Body of pancreas (tissue), 4 donors: ENCODE measurements at regions not wholly inside any gene's neighbourhood (a gene's known extent, or its start where the extent isn't known, plus 50 kb on each side); places are given as distances from the start of the nearest gene placed in this dataset.

ENCODE experiments used
- ATAC-seq: fragments of 150-250 bp; one replicate; pipeline ENCODE4 v1.9.1; 2016
- DNase-seq, 4 donors: peaks; one replicate each; pipeline ENCODE4 v3.0.0-alpha.2; 2019
- H3K27ac ChIP-seq, 4 donors: fragments of 200-600 bp; sonication (generic); 1 replicate in 3 of 4; 2 replicates in 1 of 4; pipeline versions ENCODE4 v1.5.1 to v1.6.1; 2016 to 2019; ENCODE audit warnings: mild to moderate bottlenecking in 1 of 4, mixed read lengths in 1 of 4, moderate library complexity in 1 of 4
- H3K27me3 ChIP-seq, 2 donors: fragments of 200-600 bp; sonication (generic); one replicate each; pipeline ENCODE4 v1.6.0; 2016; ENCODE audit warnings: mild to moderate bottlenecking in 1 of 2
- H3K36me3 ChIP-seq, 2 donors: fragments of 200-600 bp; sonication (generic); replicated peaks in 1 of 2; 2 replicates each; pipeline ENCODE4 v1.5.1; 2016; ENCODE audit warnings: low read depth in 2 of 2; ENCODE audit not compliant: insufficient read depth in 1 of 2
- H3K4me1 ChIP-seq: fragments of 200-600 bp; sonication (generic); one replicate; pipeline ENCODE4 v1.6.0; 2016
- H3K4me3 ChIP-seq, 2 donors: fragments of 200-600 bp; sonication (generic); 1 replicate in 1 of 2; 2 replicates in 1 of 2; pipeline ENCODE4 v1.5.1; 2016 to 2019
- H3K9me3 ChIP-seq, 3 donors: fragments of 200-600 bp; sonication (generic); 1 replicate in 2 of 3; 2 replicates in 1 of 3; pipeline ENCODE4 v1.5.1; 2016
- CTCF ChIP-seq, 7 experiments: fragments of 450-650 bp in 4 of 7; fragments of 200-600 bp in 3 of 7; sonication (generic) in 3 of 7; IDR thresholded peaks; one replicate each; pipeline ENCODE4 v1.5.1; 2016 to 2019; ENCODE audit warnings: antibody characterized with exemption in 7 of 7
- POLR2A ChIP-seq, 3 donors: fragments of 450-650 bp; IDR thresholded peaks; one replicate each; pipeline ENCODE4 v1.6.1; 2016; ENCODE audit warnings: antibody characterized with exemption in 3 of 3, mild to moderate bottlenecking in 2 of 3
- WGBS, 2 donors: methylation state at CpG; one replicate each; pipeline ENCODE4 v1.1.5; 2017; 5-methylcytosine and 5-hydroxymethylcytosine counted together
- intact Hi-C: fragments of 100-400 bp; cut with DNase I; formaldehyde crosslinking; loops from one replicate; pipeline ENCODE4 v1.15.1; 2023

GRCh38 chr5:145574889-145575573 lies 260.1 kb downstream of the PRELID2 start:
- Histone ChIP-seq H3K27me3 (no peaks in the 10 kb centered on the region), H3K9me3 (peaks cover 0 to 5% (median 0%) of the 10 kb centered on the region in 3 donors), H3K36me3 (no peaks in the 10 kb centered on the region), H3K4me3 (no peak overlapping the region), H3K27ac (no peak overlapping the region), H3K4me1 (no peaks in the 10 kb centered on the region)
- TF ChIP-seq CTCF (IDR thresholded peaks at IDR 0.05) (no peak), POLR2A (IDR thresholded peaks at IDR 0.05) (no peak)
- intact Hi-C loops: no loop called here
- 78 to 89% methylated on average over 3 of the region's 3 CpGs for whole genome bisulfite sequencing, 2 donors
- ATAC-seq: no peak
- DNase-seq: no peak

- no peak for TF ChIP-seq CTCF (IDR thresholded peaks at IDR 0.05)
- no peak for TF ChIP-seq POLR2A (IDR thresholded peaks at IDR 0.05)
- Histone ChIP-seq H3K9me3 (no peaks in the 10 kb centered on the region), H3K27ac (no peak overlapping the region), H3K27me3 (no peaks in the 10 kb centered on the region), H3K36me3 (no peaks in the 10 kb centered on the region), H3K4me1 (no peaks in the 10 kb centered on the region), H3K4me3 (no peak overlapping the region)
- ATAC-seq (no peak), DNase-seq (no peak)
- intact Hi-C loops: no loop called here
These were observed 266.6 kb downstream of the PRELID2 start for GRCh38 chr5:145568581-145568980.

DNA sequence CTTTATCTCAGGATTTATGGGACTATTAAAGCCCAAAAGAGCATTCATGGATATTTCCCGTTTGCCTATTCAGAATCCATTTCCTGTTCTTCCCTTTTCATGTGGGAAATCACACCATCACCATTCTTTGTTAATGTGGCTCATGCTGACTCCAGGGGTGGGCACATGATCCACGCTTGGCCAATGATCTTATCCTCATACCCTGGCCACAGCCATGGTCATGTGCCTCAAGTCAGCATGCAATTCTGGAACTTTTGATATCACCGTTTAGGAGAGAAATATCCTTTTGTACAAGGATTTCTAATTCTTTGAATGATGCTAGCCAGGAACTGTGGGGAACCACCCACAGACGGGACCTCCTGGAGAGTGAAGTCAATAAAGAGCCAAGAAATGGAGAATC lies 272.2 kb downstream of the PRELID2 start:
- Histone ChIP-seq H3K36me3 (no peaks in the 10 kb centered on the region), H3K4me1 (no peaks in the 10 kb centered on the region), H3K9me3 (no peaks in the 10 kb centered on the region), H3K4me3 (no peak overlapping the region), H3K27ac (no peak overlapping the region), H3K27me3 (no peaks in the 10 kb centered on the region)
- intact Hi-C loops: no loop called here
- WGBS, 2 donors: 72 to 83% methylated on average over 4 of the region's 4 CpGs
- no peak for ATAC-seq
- DNase-seq: no peak
- TF ChIP-seq CTCF (IDR thresholded peaks at IDR 0.05) (no peak), POLR2A (IDR thresholded peaks at IDR 0.05) (no peak)

DNA sequence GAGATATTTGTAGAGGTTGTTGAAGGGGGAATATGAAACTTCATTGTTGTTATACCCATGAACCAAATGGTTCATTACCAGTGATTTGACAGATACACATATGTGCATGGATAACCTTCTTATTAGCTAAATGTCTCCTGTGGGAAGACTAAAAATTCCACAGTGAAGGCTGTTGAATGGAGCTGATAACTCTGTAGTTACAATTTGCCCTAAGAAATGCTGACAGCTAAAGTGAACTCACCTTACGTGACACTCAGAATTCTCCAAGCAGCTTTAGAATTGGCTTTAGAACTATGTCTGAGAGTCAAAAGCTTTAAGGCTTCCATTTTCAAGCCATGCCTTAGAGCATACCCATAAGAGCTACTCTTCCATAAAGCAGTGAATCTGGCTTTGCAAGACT lies 276.9 kb downstream of the PRELID2 start:
- 86 to 95% methylated on average over 1 of the region's 1 CpG for WGBS, 2 donors
- Histone ChIP-seq H3K4me1 (no peaks in the 10 kb centered on the region), H3K9me3 (no peaks in the 10 kb centered on the region), H3K4me3 (no peak overlapping the region), H3K27me3 (no peaks in the 10 kb centered on the region), H3K36me3 (no peaks in the 10 kb centered on the region), H3K27ac (no peak overlapping the region)
- no peak for ATAC-seq
- intact Hi-C loops: no loop called here
- no peak for DNase-seq
- TF ChIP-seq POLR2A (IDR thresholded peaks at IDR 0.05): no peak
- no peak for TF ChIP-seq CTCF (IDR thresholded peaks at IDR 0.05)

DNA sequence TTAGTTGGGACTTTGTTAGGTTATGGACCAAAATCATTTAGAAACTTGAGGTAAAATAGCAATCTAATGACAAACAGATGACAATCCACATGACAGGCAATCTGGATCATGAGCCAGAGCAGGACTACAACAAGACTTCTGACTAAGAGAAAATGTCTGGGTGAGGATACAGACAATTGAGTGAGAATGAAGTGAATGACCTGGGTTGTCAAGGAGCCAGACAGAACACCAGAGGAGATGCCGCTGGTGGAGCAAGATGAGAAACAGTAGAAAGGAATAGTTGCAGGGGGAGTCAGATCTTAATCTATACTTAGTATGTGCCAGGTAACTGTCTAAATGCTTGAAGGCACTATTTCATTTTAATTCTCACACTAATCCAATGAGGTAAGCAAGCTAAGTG lies 277.8 kb downstream of the PRELID2 start:
- Histone ChIP-seq H3K27ac (no peak overlapping the region), H3K4me1 (no peaks in the 10 kb centered on the region), H3K27me3 (no peaks in the 10 kb centered on the region), H3K36me3 (no peaks in the 10 kb centered on the region), H3K9me3 (no peaks in the 10 kb centered on the region), H3K4me3 (no peak overlapping the region)
- WGBS, 2 donors: 95 to 100% methylated on average over 1 of the region's 1 CpG
- DNase-seq (no peak), ATAC-seq (no peak)
- intact Hi-C loops: no loop called here
- TF ChIP-seq POLR2A (IDR thresholded peaks at IDR 0.05): no peak
- TF ChIP-seq CTCF (IDR thresholded peaks at IDR 0.05): no peak
